ENCODE measurements at regions not wholly inside any gene's neighbourhood (a gene's known extent, or its start where the extent isn't known, plus 50 kb on each side); places are given as distances from the start of the nearest gene placed in this dataset.

DNA sequence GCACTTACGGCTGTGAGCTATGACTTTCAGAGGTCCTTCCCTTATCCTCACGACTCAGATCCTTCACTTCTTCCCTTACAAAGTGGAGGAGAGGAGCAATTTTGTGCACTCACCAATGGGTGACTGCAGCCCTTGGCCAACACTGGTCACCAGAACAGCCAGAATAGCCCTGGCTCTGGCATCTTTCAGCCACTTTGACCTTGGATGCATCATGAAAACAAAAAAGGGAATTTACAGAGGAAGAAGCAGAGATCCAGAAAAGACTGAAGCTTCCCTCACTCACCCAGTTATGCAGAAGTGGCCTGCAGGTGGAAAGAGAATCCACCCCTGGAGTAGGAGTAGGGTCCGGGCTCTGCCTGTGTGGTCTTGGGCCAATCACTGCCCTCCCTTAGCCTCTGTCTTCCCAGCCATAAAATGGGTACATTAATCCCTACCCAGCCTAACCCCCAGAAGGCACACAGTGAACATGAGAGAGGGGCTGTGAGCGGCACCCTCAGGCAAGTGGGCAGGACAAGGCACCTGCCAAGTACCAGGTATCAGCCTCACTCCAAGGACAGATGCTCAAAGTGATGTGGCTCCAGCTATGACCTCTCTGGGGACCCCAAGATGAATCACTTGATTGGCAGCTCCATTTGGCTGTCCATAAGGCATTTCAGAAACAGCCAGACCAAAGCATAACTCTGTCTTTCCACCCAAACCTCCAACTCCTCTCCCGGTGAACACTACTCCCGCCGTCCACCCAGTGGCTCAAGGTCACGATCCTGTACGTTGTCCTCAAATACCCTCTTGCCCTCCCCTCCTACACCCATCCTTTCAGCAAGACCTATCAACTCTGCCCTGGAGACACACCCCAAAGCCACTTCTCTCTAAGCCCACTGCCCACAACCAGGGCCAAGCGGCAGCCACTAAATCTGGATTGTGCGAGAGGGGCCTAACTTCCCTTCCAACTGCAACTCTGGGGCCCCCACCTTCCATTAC is 129.8 kb upstream of the ZMIZ1 start:
- no peak for ATAC-seq
- no peak for DNase-seq

DNA sequence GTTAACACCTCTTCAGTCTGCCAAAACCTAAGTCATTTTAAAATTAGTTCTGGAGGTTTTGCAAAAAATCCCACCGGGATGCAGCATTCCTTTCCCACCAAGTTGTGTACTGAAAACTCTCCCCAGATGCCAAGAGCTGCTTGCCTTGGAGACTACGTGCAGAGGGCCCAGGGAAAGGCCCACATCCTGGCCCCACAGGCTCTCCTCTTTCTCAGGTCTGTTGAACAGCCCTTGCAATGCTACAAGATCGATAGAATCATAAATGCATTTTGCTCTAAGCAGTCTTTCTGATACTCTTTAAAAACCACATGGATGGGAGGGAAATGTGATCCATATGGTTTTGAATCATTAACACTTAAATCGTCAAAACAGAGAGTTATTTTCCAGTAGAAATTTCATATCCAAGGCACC is 126.7 kb upstream of the ZMIZ1 start:
- DNase-seq = no peak
- no peak for ATAC-seq

DNA sequence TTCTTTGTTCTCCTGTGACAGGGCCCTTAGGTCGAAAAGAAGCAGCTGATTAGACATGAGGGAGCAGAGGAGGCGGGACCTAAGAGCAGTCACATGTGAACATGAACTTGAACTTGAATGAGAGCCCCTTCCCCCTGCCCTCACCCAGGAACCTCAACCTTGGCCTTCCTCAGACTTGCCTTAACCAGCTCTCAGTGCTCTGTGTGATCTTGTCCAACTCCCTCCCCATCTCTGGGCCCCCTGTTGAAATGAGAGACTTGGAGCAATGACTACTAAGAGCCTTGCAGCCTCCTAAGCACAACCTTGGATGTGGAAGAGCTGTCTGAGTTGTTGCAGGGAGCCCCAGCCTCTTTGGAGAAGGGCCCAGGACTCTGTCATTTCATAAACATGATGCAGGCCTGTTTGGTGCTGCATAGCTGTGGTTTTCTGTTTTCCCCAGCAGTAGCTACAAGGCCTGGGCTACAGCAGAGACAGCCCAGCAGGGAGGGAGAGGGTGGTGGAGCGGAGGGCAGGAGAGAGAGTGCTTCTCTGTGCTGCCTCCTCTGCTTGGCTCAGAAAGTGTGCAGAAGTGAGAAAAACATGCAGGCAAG is 123.9 kb upstream of the ZMIZ1 start:
- ATAC-seq = no peak

DNA sequence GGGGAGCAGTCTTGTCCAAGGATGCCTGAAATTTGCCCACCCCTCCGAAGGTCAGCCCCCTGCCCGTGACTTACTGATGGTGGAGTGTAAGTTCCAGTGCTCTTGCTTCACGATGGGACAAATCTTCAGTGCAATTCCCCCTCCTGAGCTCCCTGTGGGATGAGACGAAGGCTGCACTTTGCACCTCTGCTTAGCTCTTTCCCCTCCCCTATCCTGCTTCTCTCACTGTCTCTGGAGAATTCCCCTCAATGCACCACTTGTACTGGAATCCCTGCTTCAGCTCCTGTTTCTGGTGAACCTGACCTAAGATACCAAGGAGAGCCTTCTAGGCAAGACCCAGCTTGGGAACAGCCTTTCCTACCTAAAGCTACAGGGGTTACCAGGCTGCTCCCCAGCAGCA is 122.9 kb upstream of the ZMIZ1 start:
- ATAC-seq = no peak
- no peak for DNase-seq

More for the DNA sequence above, 123.9 kb upstream of the ZMIZ1 start:
- DNase-seq = no peak

DNA sequence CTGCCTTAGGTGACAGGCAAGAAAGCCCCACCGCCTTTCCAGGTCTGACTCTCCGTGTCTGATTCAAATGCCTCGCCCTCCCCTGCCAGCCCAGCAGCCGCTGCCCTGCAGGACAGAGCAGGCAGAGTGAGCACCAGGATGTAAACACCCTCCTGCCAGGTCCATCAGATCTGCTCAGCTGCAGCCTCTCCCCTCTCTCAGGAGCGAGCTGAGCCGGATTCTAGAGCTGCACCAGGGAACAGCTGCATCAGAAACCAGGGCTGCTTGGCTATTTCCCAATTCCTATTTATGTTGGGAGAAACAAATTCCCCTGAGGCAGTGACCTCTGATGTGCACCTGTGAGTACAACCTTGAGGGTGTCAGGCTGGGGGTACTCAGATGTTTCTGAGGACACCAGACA is 121.5 kb upstream of the ZMIZ1 start:
- ATAC-seq = no peak
- no peak for DNase-seq

DNA sequence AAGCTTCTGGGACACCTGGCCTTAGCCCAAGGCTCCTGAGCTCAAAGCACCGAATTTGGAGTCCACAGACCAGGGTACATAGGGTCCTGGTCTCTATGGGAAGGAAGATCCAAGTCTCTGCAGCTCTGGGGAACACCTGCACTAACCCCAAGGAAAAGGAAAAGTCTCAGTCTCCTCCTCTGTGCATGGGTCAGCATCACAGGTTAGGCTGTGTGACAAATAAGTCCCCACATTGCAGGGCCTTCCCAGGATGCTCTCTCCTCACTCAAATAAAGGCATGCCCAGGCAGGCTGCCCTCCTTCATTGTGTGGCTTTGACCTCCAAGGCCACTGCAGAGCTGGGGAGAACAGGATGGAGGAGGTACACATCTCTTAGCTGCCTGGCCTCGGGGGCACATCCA is 121.0 kb upstream of the ZMIZ1 start:
- ATAC-seq = no peak
- no peak for DNase-seq

DNA sequence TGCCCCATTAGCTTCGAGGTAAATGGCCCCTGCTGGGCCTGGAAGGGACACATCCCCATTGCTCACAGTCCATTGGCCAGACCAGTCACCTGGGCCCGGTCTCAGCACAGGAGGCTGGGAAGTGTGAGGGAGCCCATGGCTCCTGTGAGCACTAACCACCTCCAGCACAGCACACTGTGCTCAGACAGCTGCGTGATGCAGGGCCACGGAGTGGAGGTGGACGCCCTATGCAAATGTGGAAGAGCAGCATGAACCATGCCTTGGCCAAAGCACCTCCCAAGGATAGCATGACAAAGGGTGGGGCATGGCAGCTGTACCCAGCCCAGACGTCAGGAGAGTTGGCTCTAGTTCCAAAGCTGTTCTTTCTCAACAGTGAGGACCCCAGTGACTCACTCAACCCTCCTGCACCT is 120.1 kb upstream of the ZMIZ1 start:
- DNase-seq (no peak), ATAC-seq (no peak)

DNA sequence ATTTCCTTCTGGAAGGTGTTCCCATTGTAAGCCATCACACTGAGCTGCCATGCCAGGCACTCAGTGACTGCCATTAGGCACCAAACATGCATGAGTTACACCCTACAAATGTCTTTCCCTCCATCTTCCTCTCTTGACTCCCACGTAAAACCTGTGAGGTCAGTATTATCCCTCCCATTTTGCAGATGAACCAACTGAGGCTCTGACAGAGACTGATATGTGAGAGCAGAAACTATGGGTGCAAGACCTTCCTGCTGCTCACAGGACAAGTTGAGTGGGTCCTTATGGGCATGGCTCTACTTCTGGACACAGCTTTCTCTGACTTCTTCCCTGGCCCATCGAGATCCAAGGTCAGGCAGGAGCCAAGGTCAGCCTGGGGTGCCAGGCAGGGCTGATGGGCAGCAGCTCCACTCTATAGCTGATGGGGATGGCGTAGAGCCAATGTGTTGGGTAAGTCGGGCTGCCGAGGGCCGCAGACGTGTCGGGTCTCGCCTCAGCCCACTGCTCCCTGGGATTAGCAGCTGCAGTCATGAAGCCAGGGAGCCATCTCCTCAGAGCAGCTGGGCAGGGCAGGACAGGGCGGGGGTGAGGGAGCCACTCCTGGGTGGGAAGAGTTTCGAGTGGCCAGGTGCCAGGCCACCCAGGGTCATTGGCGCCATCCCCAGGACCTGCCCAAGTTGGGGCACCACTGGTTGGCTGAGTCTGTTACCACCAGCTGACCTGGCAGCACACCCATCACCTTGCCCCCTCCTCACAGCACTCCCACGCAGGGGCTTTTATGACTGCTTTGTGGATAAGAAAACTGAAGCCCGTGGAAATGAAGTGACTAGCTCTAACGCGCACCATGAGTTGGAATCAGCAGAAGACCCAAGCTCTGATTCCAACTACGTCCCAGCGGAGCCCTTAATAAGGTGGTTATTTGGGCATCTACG is 117.8 kb upstream of the ZMIZ1 start:
- ATAC-seq (no peak), DNase-seq (no peak)

DNA sequence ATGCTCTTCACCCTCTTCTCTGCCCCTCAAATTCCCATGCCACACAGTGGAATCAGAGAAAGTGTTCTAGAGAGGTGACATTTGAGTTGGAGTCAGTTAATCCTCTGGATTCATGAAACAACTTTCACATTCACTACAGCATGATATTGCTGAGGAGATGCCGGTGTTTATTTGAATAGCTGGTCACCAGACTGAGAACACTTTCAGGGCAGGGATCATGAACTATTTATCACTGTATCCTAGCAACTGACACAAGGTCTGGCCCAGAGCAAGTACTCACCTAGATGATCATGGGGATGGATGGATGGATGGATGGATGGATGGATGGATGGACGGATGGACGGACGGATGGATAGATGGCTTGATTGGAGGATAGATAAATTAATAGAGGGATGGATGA is 116.7 kb upstream of the ZMIZ1 start:
- DNase-seq (no peak), ATAC-seq (no peak)

DNA sequence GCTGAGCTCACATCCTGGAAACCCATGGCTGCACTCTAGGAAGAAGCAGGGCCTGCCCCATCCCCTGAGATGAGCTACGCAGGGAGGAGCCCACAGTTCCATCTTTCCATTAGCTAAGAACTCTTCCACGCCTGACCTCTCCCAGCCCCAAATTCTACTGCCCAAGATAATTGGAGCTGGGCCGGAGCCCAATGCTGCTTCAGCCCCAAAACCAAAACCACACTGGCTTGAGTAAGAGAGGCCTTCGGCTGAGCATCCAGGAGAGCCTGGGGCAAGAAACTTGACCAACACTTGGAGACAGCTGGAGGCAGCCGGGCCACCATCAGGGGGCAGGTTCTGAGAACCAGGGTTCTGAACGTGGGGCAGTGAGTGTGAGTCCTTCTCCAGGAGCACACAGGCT is 116.1 kb upstream of the ZMIZ1 start:
- DNase-seq (no peak), ATAC-seq (no peak)

DNA sequence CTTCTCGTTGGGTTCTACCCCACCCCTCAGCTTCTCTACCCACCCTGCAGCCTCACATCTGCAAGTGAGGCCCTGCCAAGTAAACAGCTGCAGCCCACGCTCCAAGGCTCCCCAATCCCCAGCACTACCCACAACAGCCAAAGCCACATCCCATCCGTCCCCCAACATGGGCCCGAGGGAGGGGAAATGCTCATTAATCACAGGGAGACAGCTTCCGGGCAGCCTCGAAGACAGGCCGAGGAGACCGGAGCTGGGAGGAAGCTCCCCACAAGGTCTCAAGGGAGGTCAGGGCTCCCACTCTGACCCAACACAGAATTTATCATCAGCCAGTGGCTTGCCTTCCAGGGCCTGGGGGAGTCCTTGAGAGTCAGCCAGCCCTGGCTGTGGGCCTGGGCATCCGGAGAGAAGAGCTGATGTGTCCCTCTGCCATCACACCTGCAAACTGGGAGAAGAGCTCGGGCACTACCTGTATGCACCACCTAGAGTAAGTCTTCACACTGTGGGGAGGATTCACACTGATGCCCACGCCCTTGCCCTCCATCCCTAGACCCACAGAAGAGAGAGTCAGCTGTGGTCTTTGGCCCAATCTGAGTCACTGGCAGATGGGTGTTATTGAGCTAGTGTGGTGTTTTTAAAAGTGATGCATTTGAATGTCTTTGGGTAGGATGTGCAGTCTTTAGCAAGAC is 115.5 kb upstream of the ZMIZ1 start:
- DNase-seq (no peak), ATAC-seq (no peak)

DNA sequence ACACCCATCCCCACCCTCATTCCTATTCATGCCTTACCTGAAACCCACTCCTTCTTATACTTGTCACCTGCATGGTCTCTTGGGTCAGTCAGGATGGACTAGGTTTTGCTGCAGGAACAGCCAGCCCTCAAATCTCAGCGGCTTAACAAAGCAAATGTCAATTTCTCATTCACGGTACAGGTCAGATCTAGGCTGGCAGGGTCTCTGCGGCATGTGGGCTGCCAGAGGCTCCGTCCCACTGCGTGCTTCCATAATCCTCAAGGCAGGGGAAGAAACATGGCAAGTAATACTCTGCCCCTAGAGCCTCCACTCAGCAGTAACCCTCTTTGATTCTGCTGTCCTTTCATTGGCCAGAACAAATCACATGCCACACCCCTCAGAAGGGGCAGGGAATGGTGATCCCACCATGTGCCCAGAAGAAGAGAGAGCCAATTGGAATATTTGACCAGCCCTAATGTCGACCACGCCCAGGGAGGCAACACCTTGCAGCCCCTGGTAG is 114.9 kb upstream of the ZMIZ1 start:
- DNase-seq (no peak), ATAC-seq (no peak)

DNA sequence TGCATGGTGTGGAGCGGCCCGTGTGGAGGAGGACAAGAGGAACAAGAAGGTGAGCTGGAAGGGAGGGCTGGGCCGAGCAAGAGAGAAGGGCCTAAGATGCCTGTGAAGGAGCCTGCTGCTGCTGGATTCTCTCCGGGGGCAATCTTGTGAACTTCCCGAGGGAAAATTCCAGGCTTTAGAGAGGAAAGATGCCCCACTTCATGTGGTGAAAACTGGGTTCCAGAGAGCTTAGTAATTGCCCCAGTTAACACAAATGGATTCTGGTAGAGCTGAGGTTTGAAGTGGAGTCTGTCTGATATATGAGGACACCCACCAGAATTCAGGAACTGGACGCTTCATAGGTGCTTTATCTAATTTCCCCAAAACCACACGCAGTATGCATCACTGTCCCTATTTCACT is 114.1 kb upstream of the ZMIZ1 start:
- DNase-seq = no peak
- ATAC-seq = no peak

DNA sequence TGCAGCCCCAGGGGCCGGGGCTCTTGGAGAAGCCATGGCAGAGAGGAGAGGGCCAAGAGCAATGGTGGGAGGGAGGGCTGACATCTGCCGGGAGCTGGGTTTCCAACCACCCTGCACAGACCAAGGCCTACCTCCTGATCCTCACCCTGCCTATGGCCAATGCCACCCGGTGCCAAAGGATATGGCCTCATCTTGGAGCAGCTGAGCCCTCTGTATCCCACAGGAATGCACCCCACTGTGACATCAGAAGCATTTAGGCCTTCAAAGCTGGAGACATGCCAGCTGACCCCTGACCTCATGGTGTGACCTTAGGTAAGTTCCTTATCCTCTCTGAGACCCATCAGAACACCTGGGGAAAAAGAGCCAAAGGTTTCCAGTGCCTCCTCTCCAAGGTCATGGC is 113.6 kb upstream of the ZMIZ1 start:
- ATAC-seq = no peak

DNA sequence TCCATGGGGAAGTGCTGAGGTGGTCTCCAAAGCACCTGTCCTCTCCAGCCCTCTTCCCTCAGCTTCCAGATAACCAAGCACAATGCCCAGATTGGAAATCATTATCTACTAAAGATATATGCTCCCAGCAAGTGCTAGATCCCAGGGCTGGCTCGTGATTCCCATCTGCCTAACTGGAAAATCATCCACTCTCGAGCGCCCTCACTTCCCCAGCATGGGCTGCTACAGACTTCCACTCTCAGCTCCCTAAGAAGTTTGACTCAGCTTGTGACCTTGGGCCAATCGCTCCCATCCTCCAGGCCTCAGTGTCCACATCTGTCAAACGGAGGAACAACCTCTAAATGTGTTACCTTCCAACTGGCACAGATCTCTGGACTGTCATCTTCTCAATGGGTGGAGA is 112.4 kb upstream of the ZMIZ1 start:
- DNase-seq (no peak), ATAC-seq (no peak)

More for the DNA sequence above, 113.6 kb upstream of the ZMIZ1 start:
- DNase-seq = no peak

DNA sequence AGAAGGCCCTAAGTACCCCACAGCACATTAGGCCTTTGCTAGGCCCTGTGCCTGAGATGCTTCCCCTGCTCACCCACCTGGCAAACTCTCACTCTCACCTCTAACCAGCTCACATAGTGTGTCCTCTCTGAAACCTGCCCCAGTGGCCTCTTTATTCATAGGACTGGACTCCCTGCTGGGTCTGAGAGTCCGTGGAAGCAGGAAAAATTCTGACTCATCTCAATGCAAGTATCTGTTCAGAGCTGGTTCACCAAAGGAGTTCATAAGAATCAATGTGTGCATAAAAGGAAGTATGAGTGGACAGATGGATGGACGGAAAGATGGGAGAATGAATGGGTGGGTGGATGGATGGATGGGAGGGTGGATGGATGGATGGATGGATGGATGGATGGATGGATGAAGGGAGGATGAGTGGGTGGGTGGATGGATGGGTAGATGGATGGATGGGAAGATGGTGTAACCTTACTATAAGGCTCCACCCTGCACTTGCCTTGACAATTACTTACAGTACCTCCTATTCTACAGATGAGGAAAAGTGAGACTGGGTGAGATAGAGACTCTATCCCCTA is 111.2 kb upstream of the ZMIZ1 start:
- DNase-seq = no peak
- no peak for ATAC-seq

DNA sequence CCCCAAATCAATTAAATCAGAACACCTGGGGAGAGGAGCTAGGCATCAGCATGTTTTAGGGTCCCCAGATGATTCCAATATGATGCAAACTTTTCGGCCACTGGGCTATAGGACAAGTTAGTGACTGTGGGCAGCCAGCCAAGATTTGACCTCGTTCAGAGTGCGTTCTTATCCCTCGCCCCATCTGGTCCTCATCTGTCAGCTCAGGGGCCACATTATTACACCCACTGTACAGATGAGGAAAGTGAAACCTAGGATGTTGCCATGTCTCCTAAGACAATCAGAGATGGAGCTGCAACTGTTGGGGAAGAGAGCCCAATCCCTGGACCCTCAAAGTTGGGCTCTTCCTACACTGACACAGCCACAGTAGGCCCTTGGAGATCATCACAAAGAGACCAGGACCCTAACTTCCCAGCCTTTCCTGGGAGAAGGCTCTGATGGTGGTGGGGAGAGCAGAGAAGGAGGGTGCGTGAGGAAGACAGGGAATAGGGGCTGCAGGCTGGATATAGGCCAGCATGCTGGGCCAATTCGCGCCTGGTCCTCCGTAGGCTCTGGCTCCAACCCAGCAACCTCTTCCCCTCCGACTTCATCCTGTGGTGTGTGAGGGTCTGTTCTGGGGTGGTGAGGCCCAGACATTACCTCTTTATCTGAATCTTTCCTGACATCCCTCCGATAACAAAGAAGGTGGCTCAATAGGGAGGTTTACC is 109.4 kb upstream of the ZMIZ1 start:
- DNase-seq (no peak), ATAC-seq (no peak)

DNA sequence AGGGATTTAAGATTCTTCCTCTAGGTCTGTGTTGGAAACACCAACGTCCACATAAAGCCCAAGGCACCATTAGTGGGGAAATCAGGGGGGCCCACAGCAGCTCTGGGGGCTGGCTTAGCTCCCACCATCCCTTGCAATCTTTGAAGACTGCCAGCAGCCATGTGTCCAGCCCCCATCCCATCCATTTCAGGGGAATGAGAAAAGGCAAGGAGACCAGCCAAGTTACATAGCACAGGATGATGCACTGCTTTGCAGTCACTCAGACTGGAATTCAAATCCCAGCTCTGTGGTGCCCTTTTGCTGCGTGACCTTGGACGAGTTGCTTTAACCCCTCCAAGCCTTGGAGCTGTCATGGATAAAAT is 108.9 kb upstream of the ZMIZ1 start:
- ATAC-seq (no peak), DNase-seq (no peak)

DNA sequence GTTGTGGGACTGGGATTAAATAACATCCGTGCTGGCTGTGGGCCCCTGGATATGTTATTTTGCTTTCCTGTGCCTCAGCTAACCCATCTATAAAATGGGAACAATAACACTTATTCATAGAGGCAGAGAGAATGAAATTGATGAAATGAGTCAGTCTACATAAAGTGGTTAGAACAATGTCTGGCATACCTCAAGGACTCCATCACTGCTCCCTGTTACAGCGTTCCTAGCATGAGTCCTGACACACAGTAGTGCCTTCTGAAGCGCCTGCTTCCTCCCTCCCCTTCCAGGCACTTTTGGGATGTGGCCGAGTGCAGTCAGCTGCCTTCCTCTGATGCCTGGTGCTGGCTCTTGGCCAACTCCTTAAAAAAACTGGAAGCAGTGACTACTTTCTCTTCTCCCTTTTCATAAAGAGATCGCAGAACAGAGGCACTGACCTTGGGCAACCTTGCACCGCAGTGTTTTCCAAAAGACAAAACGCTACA is 108.4 kb upstream of the ZMIZ1 start:
- ATAC-seq = no peak
- no peak for DNase-seq

DNA sequence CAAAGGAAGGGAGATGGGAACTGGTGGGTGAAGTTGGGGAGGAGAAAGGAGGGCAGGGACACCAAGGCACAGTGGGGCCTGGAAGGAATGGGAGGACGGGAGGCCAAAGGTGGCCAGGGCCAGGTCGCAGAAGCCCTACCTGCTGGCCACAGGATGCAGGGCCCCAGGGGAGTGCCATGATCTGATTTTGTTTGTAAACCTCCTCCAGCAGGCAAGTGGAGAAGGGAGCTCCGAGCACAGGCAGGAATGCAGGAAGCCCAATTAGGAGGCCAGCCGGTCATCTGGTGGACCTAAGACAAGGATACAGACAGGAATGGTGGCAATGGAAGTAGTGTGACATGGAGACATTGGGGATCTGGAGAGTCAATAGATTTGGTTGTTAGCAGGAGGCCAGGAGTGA is 107.0 kb upstream of the ZMIZ1 start:
- ATAC-seq (no peak), DNase-seq (no peak)
